OCI-LY7 (cell line): ENCODE measurements at regions not wholly inside any gene's neighbourhood (a gene's known extent, or its start where the extent isn't known, plus 50 kb on each side); places are given as distances from the start of the nearest gene placed in this dataset.

Experiments used
- BruUV-seq: library from RNA; stranded (reverse); fragments of 400-500 nt; replicated peaks from 2 replicates; lab custom pipeline; 2021; lab: Mats Ljungman, UMichigan
- CTCF ChIA-PET: fragments of 300-600 bp; sonication (Branson Sonifier 250); formaldehyde crosslinking; loops from one replicate; lab custom pipeline; 2022; ENCODE audit warnings: antibody characterized with exemption; ENCODE audit not compliant: unreplicated experiment; lab: Charles Lee
- POLR2A ChIA-PET: fragments of 300-600 bp; sonication (Branson Sonifier 250); formaldehyde crosslinking; loops from one replicate; lab custom pipeline; 2022; ENCODE audit warnings: antibody characterized with exemption; lab: Charles Lee
- DNase-seq: peaks from one replicate; pipeline ENCODE4 v3.0.0-alpha.2; 2015; ENCODE audit warnings: low spot score
- H2AFZ ChIP-seq: fragments of 200-600 bp; sonication (generic), shearing (Covaris generic); 2 replicates; pipeline ENCODE4 v1.6.1; 2014; ENCODE audit warnings: mild to moderate bottlenecking, antibody characterized with exemption, low read length, moderate library complexity
- H3K27ac ChIP-seq: fragments of 200-600 bp; sonication (generic); 2 replicates; pipeline ENCODE4 v1.5.1; 2014; ENCODE audit warnings: mixed run types, low read depth, mild to moderate bottlenecking, moderate library complexity, low read length, inconsistent platforms; ENCODE audit not compliant: poor library complexity, severe bottlenecking
- H3K36me3 ChIP-seq: fragments of 200-600 bp; sonication (generic); 2 replicates; pipeline ENCODE4 v1.6.1; 2014; ENCODE audit warnings: mild to moderate bottlenecking, antibody characterized with exemption, low read length, moderate library complexity, mixed read lengths; ENCODE audit not compliant: insufficient read depth
- H3K4me1 ChIP-seq: fragments of 200-600 bp; sonication (generic); 2 replicates; pipeline ENCODE4 v1.5.1; 2014; ENCODE audit warnings: mild to moderate bottlenecking, low read length; ENCODE audit not compliant: insufficient read depth, poor library complexity, severe bottlenecking
- H3K4me2 ChIP-seq: fragments of 200-600 bp; sonication (generic); 2 replicates; pipeline ENCODE4 v1.6.1; 2014; ENCODE audit warnings: mild to moderate bottlenecking, low read length
- H3K4me3 ChIP-seq: fragments of 200-600 bp; sonication (generic); 2 replicates; pipeline ENCODE4 v1.5.1; 2014; ENCODE audit warnings: mild to moderate bottlenecking, low read depth, low read length; ENCODE audit not compliant: poor library complexity, severe bottlenecking
- H3K79me2 ChIP-seq: fragments of 200-600 bp; sonication (generic); 2 replicates; pipeline ENCODE4 v1.6.1; 2016; ENCODE audit warnings: low read depth, mild to moderate bottlenecking, low read length, moderate library complexity, mixed read lengths; ENCODE audit not compliant: insufficient read depth
- H3K9me2 ChIP-seq: fragments of 200-600 bp; sonication (generic); 2 replicates; pipeline ENCODE4 v1.6.1; 2016; ENCODE audit warnings: mild to moderate bottlenecking, low read length, mixed read lengths; ENCODE audit not compliant: insufficient read depth
- H3K9me3 ChIP-seq: fragments of 200-600 bp; sonication (generic); 2 replicates; pipeline ENCODE4 v1.6.1; 2014; ENCODE audit warnings: mild to moderate bottlenecking, mixed run types, low read length, mixed read lengths
- H4K20me1 ChIP-seq: fragments of 200-600 bp; sonication (generic); 2 replicates; pipeline ENCODE4 v1.6.1; 2014; ENCODE audit warnings: mild to moderate bottlenecking, antibody characterized with exemption, low read length, moderate library complexity, mixed read lengths; ENCODE audit not compliant: insufficient read depth
- EZH2phosphoT487 ChIP-seq: fragments of 200-600 bp; sonication (generic); IDR thresholded peaks from 2 replicates; pipeline ENCODE4 v1.6.1; 2018; ENCODE audit warnings: low read depth, borderline replicate concordance, mild to moderate bottlenecking, mixed run types, antibody characterized with exemption, low read length, moderate library complexity, mixed read lengths
- intact Hi-C: fragments of 100-400 bp; cut with micrococcal nuclease; formaldehyde crosslinking; loops from one replicate; pipeline ENCODE4 v1.10.0; 2022; ENCODE audit not compliant: unreplicated experiment
- TF ChIP-seq, protein P1 (sequence below): fragments of 200-600 bp; sonication (generic); conservative IDR thresholded peaks from 2 replicates; pipeline ENCODE4 v1.5.1; 2014; ENCODE audit warnings: mild to moderate bottlenecking, antibody characterized with exemption, low read length, moderate library complexity, mixed read lengths

DNA sequence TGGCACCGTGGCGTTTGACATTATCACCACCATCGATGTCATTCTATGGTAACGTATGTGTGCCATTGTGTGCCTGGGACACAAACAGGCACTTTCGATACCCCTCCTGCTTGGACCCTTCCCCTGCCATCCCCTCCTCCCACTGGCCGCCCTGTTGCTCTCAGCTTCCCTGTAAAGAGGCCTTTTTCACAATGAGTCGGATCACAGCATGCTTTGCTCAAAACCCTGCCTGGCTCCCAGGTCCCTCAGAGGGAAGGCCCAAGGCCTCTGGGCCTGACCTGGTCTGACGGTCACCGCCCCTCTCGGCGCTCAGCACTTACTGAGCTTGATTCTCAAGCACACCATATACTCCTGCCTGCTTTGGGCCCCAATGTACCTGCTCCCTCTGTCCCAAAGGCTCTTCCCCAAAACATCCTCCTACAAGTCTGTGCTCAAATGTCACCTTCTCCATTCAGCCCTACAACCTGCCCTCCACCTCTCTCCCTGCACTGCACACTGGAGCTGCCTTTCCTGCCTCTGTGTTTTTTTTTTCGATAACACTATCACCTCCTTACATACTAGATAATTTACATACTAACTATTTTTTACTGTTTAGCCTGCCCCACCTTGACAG lies 303.8 kb downstream of the SOX9 start:
- no peaks in the 10 kb centered on the region for H3K9me2 ChIP-seq
- H3K9me3 ChIP-seq: no peaks in the 10 kb centered on the region
- no peak overlapping the region for H3K4me2 ChIP-seq
- H2AFZ ChIP-seq: no peak overlapping the region
- no peak for DNase-seq
- no peak overlapping the region for H3K4me3 ChIP-seq
- BruUV-seq: no TSS peak
- H3K27ac ChIP-seq: no peak overlapping the region
- H3K36me3 ChIP-seq: no peaks in the 10 kb centered on the region
- H3K4me1 ChIP-seq: peaks cover 4% of the 10 kb centered on the region
- ChIA-PET CTCF (no interaction called here), POLR2A (interaction anchor here (0.7 kb wide), 1 partner anchor 16 kb away, joined by 3 read pairs; no protein-coding TSS in a partner anchor)
- no peak for TF ChIP-seq EZH2phosphoT487
- TF ChIP-seq, protein P1, sequence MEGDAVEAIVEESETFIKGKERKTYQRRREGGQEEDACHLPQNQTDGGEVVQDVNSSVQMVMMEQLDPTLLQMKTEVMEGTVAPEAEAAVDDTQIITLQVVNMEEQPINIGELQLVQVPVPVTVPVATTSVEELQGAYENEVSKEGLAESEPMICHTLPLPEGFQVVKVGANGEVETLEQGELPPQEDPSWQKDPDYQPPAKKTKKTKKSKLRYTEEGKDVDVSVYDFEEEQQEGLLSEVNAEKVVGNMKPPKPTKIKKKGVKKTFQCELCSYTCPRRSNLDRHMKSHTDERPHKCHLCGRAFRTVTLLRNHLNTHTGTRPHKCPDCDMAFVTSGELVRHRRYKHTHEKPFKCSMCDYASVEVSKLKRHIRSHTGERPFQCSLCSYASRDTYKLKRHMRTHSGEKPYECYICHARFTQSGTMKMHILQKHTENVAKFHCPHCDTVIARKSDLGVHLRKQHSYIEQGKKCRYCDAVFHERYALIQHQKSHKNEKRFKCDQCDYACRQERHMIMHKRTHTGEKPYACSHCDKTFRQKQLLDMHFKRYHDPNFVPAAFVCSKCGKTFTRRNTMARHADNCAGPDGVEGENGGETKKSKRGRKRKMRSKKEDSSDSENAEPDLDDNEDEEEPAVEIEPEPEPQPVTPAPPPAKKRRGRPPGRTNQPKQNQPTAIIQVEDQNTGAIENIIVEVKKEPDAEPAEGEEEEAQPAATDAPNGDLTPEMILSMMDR: no peak
- no peaks in the 10 kb centered on the region for H4K20me1 ChIP-seq
- no peaks in the 10 kb centered on the region for H3K79me2 ChIP-seq
- intact Hi-C loops: no loop called here

DNA sequence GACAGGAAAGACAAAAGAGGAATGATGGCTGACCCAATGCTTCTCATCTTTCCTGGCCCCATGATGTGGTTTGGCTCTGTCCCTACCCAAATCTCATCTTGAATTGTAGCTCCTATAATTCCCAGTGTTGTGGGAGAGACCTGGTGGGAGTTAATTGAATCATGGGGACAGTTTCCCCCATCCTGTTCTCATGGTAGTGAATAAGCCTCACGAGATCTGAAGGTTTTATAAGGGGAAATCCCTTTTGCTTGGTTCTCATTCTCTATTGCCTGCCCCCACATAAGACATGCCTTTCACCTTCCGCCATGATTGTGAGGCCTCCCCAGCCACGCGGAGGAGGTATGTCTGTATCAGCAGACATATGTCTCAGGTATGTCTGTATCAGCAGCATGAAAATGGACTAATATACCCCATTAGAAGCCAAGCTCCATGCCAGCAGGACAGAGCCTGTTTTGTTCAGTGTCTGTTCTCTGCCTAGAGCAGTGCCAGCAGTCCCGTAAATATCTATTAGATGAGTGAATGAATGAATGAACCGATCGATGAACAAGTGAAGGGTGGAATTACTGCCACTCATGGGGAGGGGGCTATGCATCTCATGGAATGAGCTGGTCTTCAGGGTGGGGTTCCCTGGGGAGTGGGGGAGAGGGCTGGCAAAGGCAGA lies 304.4 kb downstream of the SOX9 start:
- Histone ChIP-seq H4K20me1 (no peaks in the 10 kb centered on the region), H3K36me3 (no peaks in the 10 kb centered on the region), H2AFZ (no peak overlapping the region), H3K79me2 (no peaks in the 10 kb centered on the region), H3K9me3 (no peaks in the 10 kb centered on the region), H3K9me2 (no peaks in the 10 kb centered on the region), H3K4me2 (no peak overlapping the region), H3K4me3 (no peak overlapping the region), H3K4me1 (peaks cover 4% of the 10 kb centered on the region), H3K27ac (no peak overlapping the region)
- no peak for TF ChIP-seq EZH2phosphoT487
- TF ChIP-seq, protein P1: no peak
- intact Hi-C loops: no loop called here
- ChIA-PET CTCF (no interaction called here), POLR2A (interaction anchor here (0.7 kb wide), 1 partner anchor 16 kb away, joined by 3 read pairs; no protein-coding TSS in a partner anchor)
- no peak for DNase-seq
- BruUV-seq: no TSS peak

DNA sequence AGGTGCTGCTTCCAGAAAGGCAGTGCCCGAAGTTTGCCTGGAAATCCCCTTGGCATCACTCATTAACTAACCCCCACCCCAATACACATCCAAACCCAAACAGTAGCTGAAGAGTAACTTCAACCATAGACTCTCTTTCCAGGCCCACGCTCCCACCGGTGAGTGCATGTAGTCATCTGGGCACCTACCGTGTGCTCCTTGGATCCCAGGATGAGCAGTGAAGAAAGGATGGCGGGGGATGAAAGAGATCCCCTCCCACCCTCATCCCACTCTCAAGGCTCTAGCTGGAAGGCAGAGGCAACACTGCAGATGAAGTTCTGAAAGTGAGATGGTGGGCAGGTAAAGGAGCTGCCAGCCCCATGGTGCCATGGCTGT lies 305.0 kb downstream of the SOX9 start:
- no peaks in the 10 kb centered on the region for H3K9me2 ChIP-seq
- no TSS peak for BruUV-seq
- no peak overlapping the region for H3K4me2 ChIP-seq
- no peak for DNase-seq
- no peak overlapping the region for H2AFZ ChIP-seq
- ChIA-PET POLR2A (no interaction called here), CTCF (no interaction called here)
- H3K79me2 ChIP-seq: no peaks in the 10 kb centered on the region
- no peaks in the 10 kb centered on the region for H3K9me3 ChIP-seq
- H3K4me3 ChIP-seq: no peak overlapping the region
- no peak overlapping the region for H3K27ac ChIP-seq
- no peaks in the 10 kb centered on the region for H3K36me3 ChIP-seq
- H4K20me1 ChIP-seq: no peaks in the 10 kb centered on the region
- intact Hi-C loops: no loop called here
- TF ChIP-seq, protein P1: no peak
- no peak for TF ChIP-seq EZH2phosphoT487
- H3K4me1 ChIP-seq: peaks cover 4% of the 10 kb centered on the region
